Activated T-cell treated with anti-CD3 and anti-CD28 coated beads for 1 hour (primary cell): ENCODE measurements at regions not wholly inside any gene's neighbourhood (a gene's known extent, or its start where the extent isn't known, plus 50 kb on each side); places are given as distances from the start of the nearest gene placed in this dataset.

Experiments used
- DNase-seq: peaks from one replicate; pipeline ENCODE4 v3.0.0-alpha.2; 2020; ENCODE audit warnings: low read depth

DNA sequence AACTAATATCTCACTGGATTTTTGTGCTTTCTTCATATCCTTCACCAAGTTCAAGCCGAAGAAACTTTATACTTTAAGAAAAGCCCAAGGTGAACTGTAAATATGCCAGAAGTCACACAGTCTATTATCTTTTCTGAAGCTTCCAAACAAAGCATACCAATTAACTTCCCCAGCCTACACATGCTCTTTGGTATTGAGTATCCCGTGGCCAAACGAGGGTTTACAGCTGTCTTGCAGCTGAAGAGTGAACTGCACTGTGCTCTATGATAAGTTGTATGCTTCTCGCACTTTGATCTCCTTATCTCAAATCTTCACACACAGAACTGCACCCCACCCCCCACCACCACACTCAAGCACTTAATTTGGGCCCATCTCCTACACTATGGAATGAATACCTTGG lies 215.6 kb upstream of the VEPH1 start:
- no peak for DNase-seq

DNA sequence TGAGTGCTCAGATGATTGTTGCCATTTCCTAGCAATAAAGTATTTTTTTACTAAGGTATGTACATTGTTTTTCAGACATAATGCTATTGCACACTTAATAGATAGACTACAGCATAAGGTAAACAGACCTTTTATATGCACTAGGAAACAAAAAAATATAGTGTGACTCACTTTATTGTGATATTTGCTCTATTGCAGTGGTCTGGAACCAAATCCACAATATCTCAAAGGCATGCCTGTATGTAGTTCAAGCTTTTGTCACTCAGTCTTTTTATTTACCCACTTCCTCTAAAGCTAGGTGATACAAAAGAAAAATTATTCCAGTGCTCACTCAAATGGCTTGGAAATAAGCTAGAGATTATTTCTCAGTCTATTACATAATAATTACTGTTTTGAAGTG lies 209.9 kb upstream of the VEPH1 start:
- DNase-seq, result no peak

DNA sequence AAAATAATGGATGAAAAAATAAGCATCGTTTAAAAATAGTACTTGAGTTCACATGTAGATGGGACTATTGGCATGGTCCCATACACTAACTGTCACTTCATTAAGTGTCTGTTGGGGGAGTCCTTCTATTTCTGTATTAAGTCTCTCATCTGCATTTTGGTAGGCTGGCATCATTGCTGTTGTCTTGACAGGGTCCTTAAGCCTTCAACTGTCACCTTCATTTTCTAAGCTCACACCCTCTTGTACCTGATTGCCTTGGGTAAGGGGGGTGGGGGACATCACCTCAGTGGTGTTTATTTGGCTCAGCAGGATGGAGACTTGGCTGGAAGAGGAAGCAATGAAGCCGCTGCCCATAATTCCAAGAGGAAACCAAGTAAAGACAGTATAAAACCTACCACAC lies 202.0 kb upstream of the VEPH1 start:
- DNase-seq, result no peak

DNA sequence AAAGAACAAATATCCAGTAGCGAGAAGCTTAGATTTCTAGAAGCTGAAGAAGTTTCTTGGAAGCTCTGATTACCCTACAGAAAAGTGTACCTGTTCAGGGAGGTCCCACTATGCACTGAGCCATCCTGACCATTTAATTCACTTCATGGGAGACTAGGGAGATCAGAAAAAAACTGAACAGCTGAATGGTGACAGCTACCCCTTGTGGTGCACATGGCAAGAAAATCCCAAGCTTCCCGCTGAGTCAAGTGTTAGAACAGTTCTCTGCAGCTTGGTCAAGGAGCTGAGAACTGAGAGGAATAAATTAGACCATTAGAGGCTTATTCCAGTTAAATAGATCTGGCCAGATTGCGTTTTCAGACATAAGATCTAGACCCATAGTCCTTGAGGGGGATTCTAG lies 197.2 kb upstream of the VEPH1 start:
- no peak for DNase-seq

DNA sequence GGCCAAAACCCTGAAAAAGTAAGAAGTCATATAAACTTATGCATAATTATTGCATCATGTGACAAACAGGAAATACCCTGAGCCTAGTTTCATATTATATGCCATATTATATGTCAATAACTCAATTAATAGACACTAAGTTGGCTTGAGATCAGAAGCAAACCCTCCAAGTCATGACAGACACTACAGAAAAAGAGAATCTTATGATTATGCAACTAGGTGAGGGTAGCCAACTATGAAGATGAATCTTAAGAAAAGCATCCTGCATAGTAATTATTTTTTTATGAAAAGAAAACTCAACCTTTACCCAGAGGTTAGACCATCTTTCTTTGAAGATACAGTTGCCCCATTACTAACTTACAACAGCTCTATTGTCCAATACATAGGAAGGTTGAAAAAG lies 192.4 kb upstream of the VEPH1 start:
- no peak for DNase-seq

DNA sequence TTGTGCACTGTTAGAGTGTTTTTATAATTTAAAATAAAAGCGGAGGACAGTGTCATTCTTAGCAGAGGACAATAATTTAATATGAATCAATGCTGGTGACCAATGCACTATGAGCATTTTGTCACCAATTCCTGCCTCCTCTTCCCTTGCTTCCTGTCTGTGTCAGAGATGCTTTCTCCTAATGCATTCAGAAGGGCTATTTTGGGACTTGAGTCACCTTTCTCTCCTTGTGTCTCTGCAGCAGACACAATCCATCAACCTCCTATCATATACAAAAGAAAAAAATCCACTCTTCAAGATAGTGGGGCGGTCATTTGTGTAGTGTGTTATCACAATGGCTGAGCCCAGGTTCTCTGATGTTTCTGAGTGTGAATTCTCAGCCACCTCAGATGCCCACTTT lies 191.9 kb upstream of the VEPH1 start:
- DNase-seq, result no peak

DNA sequence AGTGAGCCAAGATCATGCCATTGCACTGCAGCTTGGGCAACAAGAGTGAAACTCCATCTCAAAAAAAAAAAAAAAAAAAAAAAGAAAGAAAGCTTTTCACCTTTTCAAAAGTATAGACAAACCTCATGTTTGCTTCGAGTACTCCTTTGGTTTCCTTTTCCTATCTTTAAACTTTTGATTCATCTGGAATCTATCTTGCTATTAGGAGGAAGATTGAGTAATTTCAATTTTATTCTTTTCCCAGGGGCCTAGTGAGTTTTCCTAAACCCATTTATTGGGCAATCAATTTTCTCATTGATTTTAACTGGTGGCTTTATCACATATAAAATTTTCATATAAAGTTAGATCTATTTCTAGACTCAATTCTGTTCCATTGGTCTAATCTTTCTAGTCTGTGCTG lies 190.5 kb upstream of the VEPH1 start:
- DNase-seq, result no peak

DNA sequence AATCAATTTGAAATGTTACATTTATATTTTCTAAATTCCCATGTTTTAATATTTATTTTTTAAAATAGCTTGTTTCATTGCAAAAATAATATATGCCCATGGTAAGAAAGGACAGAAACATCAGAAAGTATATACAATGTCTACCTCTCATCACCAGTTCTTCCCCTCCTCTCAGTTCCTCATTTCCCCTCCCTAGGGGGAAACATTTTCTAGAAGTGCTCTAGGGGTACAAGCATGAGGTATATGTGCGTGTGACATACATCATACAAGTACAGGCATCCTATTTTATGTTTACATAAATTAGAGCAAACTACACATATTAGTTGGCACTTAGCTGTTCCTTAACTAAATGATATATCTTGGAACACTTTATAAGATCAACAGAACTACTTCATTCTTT lies 189.3 kb upstream of the VEPH1 start:
- DNase-seq, result no peak

DNA sequence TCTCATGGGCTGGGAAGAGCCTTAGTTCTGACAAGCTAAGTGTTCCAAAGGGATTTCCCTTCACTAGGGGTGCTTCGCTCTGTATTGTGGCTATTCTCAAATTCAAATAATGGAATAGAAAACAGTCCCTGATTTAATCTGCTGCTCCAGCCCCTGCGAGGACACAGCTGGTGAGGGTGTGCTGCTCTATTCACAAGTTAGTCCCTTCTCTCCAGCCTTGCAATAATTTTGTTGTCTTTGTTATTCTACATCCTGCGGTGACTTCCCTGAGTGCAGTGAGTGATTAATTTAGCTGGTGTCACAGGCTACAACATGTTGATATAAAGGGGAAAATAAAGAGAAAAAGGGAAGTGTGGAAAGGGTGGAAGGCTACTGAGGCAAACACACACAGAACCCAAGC lies 180.5 kb upstream of the VEPH1 start:
- DNase-seq, result no peak

DNA sequence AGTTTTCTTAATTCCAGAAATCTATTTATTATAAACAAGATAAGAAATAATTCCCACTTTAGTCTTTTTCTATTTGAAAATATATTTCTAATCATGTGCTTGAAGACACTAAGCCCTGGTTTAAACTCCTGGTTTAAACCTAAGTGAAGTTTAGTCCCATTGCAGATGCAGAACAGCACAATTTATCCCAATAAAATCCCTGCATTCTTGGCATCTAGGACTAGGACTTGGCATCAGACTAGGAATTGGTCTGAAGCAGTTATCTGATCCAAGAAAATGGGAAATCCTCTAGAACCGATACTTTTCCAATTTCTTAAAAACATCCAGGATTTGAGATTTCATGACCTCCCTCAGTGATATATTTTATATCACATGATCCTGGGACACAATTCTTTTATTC lies 168.8 kb upstream of the VEPH1 start:
- no peak for DNase-seq

DNA sequence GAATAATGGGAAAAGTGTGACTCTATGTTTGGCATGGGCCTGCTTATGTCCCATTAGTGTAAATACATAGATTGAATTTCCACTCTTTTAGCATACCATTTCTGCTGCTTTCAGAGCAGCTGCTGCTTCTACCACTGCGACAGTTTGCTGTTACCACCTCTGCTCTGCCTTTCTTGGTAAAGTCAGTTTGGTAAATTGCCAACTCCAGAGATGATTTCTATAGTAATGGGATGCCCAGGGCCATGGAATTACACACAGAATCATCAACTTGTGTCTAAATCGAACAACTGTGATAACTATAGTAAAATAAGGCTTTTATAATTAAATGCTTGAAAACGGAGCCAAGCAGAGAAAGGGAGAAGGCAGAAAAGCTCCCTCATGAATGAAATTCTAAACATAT lies 168.4 kb upstream of the VEPH1 start:
- DNase-seq, result no peak

DNA sequence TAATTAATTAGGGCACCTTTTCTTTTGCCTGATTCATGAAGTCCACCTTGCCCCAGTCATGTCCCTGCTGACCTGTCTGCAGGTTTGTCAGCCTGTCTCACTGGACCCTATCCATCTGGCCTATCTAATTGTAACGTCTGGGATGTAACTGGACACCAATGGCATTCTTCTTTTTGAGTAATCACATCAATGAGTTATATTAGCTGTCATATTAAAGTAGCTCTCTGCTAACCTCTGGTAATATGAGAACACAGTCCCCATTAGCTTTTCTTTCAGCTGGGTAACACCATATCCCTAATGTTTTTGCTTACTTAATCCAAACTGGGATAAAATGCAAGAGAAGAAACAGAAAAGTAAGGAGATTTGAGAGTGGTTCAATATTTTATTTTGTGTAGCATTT lies 166.2 kb upstream of the VEPH1 start:
- no peak for DNase-seq

DNA sequence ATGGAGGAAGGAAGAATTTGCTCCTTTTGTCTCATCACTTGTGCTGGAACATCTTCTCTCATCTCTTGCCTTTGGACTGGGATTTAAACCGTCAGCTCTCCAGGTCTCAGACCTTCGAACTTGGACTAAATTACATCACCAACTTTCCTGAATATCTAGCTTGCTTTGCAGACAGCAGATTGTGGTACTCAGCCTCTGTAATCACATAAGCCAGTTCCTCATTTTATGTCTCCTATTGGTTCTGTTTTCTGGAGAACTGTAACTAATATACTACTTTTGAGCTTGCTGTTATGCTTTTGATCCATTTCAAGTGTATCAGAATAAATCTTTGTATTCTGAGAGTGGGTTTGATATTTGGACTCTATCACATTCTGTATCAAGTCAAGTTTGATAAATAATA lies 164.3 kb upstream of the VEPH1 start:
- no peak for DNase-seq

DNA sequence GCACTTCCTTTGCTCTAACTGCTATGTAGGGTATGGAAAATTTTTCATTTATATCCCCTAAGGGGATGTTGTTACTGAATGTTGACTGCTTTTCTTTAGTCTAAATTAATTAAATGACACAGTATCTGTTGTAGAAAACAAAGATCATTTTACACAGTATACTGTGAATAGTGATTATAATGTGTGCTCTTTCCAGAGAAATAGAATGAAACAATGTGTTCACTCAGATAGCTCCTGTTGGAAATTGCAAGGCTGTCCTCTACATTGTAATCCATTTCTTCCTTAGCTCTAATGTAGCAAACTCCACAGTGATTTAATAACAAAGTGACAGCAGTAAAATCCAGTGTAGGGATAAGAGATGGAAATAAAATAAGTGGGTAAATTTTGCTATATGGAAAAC lies 159.0 kb upstream of the VEPH1 start:
- no peak for DNase-seq

DNA sequence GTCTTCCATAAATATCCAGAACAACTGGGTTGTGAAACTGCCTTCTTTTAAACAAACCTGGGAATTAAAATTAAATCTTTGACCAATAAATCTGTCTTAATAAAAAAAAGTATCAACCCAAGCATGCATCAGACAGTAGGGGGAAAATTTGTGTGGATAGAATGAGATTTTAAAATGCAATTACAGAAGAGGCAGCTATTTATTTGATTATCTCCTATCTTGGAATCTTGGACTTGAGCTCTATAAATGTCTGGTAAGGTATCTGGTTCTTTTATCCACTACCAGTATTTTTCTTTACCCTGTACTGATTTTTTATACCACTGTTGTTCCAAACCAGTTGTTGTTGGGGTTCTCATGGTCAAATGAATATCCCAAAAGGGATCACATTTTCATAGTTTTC lies 157.6 kb upstream of the VEPH1 start:
- no peak for DNase-seq

DNA sequence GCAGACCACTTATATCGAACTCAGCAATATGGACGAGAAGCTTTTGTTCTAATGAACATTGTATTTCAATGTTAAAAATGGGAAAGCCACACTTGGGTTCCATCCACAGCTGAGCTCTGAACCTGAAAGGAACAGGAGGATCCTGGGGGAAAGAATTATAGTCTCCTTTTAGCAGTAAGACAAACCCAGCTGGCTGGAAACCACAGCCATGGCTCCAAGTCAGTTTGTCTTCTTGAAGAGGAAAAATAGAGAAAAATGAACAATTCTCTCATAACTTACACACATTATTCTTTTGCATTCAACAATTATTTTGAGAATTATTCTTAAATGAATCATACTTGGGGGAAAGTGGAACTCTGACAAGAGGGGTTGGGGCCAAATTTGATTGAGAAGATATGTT lies 149.2 kb upstream of the VEPH1 start:
- no peak for DNase-seq

DNA sequence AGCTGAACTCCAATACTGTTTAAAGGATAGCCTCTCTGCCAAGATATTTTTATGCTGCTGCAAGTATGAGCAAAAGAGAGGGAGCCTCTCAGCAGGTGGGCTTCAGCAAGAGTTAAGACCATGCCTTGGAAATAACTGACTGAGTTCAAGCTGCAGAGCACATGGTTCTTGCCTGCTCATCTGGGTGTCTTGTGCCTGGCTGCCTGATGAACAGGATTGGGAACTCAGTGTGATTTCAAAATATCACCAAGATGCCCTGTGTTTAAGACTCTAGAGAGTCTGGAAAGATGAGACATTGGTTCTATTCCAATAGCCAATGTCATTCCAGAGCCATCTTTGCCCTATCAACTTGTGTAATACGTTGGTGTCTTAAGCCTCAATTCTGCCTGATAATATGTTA lies 147.5 kb upstream of the VEPH1 start:
- DNase-seq, result no peak

DNA sequence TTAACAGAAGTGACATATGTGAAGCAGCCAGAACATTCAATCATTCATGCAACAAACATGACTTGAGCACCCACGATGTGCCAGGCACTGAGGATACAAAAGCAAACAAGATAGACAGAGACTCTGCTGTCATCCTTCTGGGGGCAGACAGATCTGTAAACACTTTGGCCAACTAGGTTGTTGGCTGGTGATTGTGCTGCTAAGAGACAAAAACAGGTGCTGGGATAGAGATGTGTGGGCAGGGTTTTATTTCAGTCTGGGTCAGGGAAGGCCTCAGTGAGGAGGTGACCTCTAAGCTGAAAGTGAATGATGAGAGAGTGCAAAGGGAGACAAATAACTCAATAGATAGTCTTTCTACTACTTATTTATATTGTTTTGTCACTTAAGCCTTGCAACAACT lies 147.0 kb upstream of the VEPH1 start:
- DNase-seq, result no peak

DNA sequence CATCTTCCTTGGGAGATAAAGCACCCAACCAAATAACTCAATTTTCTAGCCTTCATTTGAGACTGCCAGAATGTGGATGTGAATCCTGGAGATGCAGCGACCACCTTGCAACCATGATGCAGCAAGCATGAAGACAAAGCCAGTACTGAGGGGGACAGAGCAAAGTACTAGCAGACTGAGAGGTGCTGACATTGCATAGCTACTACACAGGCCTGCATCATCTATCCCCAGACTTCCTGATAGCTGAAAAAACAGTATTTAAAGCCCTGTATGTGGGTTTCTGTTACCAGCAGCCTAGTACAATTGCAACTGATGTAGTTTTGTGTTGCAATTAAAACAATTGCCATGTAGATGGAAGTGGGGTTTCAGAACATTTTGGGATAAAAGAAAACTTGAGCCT lies 146.3 kb upstream of the VEPH1 start:
- DNase-seq, result no peak

DNA sequence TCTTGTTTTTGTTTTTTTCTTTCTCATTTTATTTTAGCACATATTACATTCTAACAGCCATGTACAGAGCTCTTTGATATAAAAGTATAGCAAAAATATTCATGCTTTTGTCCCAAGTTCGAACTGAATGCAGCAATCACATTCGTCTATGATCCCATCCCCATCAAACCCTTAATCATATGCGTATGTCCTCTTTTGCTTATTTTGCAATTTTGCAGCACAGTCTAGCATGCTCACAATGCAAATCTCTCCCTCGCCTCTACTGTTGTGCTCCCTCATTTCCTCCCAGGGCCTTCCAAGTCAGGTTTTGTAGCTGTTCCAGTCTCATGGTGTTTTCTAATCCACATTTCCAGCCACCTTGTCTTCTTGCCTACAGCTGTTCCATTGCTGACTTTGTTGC lies 144.6 kb upstream of the VEPH1 start:
- no peak for DNase-seq

DNA sequence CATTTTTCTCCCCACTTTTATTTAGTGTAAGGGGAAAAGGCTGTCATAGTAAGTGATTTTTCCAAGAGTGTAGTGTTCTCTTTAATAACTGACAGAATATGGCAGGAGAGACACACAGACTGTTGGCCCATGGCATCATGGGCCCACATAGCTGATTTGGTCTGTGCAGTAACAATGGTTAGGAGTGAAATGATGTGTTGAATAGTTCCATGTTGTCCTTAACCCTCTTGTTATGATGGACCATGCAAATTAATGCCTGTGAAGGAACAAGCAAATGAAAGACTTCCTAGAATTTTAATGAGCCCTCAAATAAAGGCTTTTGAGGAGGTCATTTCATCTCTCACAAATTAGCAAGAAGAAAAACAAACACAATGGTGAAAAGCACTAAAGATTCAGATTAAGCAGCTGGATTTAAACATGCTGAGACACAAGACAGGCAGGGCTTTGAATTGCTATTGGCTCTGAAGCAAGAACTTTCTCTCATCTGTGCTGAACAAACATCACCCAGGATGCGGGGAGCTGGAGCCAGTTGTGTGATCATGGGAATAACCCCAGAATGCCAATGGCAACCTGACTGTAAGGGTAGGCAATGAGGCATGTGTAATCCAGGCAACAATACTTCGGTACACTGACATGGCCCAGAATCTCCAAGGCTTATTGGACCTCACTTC lies 136.7 kb upstream of the VEPH1 start:
- no peak for DNase-seq

DNA sequence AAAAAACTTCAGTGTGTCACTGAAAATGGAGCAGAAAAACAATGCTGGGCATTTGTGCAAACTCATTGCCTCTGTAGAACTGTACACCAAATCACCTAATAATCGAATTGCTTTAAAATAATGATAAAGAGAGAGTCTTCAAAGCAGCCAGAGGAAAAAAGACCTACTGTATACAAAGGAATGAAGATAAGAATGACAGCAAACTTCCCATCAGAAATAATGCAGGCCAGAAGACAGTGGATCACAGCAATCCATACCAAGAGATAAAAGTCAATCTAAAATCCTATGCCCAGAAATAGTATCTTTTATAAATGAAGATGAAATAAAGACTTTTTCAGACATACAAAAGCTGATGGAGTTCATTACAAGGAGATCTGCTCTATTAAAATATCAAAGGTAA lies 134.7 kb upstream of the VEPH1 start:
- no peak for DNase-seq

DNA sequence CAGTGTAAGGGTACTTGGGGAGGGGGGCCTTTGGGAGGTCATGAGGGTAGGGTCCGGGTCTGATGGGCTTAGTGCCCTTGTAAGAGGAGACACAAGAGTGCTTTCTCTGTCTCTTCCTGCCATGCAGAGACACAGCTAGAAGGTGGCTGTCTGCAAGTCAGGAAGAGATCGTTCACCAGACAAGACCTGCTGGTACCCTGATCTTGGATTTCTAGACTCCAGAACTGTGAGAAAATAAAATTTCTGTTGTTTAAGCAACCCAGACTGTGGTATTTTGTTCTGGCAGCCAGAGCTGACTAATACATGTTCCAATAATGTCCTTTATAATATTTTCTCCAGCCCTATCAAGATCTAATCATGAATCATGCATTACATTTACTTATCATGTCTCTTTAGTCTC lies 130.0 kb upstream of the VEPH1 start:
- DNase-seq, result no peak

DNA sequence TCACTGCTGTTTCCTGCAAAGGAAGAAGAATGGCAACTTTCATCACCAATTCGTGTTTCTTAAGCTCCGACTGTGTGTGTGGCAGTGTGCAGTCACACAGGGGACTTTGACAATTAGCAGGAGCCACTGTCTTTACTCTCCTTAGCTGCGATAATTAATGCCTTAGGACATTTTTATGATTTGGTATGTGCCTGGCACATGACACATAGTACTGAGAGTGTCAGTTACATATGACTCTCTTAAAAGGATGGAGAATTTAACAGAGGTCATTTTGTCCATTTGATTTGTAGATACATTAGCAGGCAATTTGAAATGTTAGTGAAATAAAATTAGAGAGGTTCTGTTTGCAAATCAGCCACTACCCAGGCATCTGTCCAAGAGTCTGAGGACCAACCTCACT lies 128.9 kb upstream of the VEPH1 start:
- DNase-seq, result no peak

DNA sequence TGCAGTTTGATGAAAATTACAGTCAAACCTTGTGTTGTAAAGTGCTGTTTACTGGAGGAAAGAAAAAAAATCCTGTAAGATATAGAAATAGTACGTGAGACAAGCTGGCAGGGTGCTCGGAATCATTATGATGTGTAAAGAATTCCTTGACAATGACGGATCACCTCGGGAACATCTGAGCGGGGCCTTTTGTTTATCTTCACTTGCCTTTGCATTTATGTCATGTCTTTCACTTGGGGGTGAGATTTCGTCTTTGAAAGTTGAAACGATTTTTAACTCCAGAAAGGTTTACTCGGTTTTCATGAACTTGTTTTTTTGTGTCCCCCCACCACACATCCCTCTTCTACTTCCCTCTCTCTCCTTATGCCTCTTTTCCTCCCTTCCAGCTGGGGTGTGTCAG lies 128.3 kb upstream of the VEPH1 start:
- DNase-seq, result no peak
